ENCODE measurements at regions not wholly inside any gene's neighbourhood (a gene's known extent, or its start where the extent isn't known, plus 50 kb on each side); places are given as distances from the start of the nearest gene placed in this dataset.

DNA sequence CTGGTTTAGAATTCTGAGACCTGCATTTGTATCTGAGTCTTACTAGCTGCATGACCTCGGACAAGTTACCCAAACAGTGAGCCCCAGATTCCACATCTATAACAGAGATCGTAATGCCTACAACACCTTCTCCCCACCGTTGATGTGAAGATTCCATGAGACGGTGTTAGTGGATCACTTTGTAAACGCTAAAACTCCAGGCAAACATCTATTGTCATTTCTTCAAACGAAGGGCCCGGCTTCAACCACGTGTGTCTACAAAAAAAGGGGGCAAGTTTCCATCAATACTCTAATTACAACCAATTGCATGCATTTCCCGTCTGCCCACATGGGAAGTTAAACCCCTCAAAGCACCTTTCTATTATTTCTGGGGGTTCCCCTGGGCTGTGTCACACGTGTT, 99.1 kb upstream of the ENPP6 start:
- ATAC-seq, result no peak
- no peak for DNase-seq (ENCODE audit: low spot score)
- Mint-ChIP-seq H3K4me1 (ENCODE audit: low read depth in 2 of 2) (peaks cover 57 to 72% of the 10 kb centered on the region in 2 donors), H3K27ac (peak overlapping the region in 1 of 2 donors; percentile 98), H3K27me3 (no peaks in the 10 kb centered on the region), H3K4me3 (no peak overlapping the region), H3K9me3 (no peaks in the 10 kb centered on the region), H3K36me3 (no peaks in the 10 kb centered on the region)

DNA sequence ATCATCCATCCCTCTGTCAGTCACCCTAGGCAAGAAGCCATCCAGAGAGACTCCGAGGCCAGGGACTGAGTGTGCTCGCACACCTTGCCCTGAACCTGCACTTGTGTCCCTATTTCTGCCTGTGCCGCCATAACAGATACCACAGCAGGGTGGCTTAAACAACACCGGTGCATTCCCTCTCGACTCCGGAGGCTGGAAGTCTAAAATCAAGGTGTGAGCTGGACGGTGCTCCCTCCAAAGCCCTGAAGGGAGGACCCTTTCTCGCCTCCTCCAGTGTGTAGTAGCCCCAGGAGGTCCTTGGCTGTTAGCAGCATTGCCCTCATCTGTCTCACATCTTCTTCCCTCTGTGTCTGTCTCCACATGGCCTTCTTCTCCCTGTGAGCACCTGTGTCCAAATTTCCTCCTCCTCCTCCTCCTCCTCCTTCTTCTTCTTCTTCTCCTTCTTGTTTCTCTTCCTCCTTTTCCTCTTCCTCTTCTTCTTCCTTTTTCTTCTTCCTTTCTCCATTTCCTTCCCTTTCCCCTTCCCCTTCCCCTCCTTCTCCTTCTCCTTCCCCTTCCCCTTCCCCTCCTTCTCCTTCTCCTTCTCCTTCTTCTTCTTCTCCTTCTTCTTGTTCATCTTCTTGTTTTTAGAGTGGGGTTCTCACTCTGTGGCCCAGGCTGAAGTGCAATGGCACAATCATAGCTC, 98.1 kb upstream of the ENPP6 start:
- no peaks in the 10 kb centered on the region for H3K36me3 Mint-ChIP-seq
- peaks cover 67 to 82% of the 10 kb centered on the region in 2 donors for H3K4me1 Mint-ChIP-seq (ENCODE audit: low read depth in 2 of 2)
- ATAC-seq (no peak), DNase-seq (ENCODE audit: low spot score) (no peak)
- H3K9me3 Mint-ChIP-seq, result no peaks in the 10 kb centered on the region
- no peaks in the 10 kb centered on the region for H3K27me3 Mint-ChIP-seq
- no peak overlapping the region for H3K4me3 Mint-ChIP-seq
- H3K27ac Mint-ChIP-seq, result peak overlapping the region; percentile 93 to 98

DNA sequence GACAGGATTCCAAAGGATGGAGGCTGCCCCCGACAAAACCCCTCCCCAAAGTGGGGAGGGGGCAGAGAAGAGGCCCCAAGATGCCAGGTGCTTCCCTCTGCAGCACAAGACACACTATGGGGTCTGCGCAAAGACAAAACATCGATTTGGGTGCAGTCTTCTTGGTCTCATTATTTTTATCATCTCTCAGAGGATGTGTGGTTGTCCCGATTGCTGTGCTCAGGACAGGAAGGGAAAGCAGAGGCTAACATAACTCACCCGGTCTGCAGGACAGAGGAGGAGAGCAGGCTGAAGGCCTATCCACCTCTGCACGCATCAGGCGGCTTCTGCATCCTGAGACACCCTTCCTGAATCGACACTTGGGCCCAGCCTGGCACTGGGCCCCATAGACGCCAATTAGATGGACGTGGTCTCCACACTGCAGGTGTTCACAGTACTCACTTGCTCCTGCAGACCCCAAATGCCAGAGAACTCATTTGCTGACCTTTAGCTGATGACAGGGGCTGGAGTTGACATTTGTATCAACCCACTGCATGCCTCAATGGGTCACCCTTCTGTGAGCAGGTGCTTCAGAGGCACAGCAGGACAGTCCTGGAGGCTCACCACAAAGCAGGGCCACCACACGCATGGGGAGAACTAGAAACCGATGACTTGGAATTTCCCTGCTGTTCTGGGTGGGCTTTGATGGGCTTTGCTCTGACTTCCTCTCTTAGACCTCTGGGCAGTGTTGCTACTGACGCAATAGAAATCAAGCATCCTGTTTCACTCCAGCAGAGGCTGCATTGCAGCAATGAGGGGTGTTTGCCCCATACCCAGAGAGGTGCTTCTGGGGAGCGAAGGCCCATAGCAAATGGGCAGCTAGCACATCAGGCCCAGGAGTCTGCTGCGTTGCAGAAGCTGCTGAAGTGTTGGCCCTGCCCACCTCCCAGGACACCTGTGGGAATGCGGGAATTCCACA, 96.3 kb upstream of the ENPP6 start:
- ATAC-seq (peak; percentile 83 to 85), DNase-seq (ENCODE audit: low spot score) (peak; percentile 70)
- Mint-ChIP-seq H3K9me3 (no peaks in the 10 kb centered on the region), H3K27me3 (no peaks in the 10 kb centered on the region), H3K36me3 (no peaks in the 10 kb centered on the region), H3K27ac (peak overlapping the region; percentile 93 to 98), H3K4me3 (peak overlapping the region; percentile 86), H3K4me1 (ENCODE audit: low read depth in 2 of 2) (peaks cover 74 to 85% of the 10 kb centered on the region in 2 donors)

DNA sequence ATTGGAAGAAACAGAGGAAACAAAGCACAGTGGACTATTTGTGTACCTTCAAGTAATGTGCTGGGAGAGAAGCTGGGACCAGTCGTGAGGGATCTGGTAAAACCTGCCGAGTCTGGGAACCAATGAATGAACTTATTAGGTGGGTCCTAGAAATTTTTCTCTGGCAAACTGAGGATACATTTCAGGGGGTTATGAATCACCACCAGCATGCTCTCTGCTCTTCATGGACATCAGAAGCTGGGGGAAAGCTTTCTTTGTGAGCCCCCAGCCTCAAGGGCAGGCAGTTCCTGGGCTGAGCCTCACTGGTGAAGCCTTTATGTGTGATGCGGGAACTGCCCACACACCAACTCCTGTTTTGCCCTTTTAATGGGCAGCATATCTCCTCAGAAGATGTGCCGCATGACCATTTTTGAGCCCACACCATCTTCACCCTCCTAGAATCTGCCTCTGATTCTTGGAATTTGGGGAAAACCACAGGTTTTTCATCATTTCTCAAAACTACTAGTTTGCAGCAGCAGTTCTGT, 95.4 kb upstream of the ENPP6 start:
- no peaks in the 10 kb centered on the region for H3K27me3 Mint-ChIP-seq
- H3K9me3 Mint-ChIP-seq, result no peaks in the 10 kb centered on the region
- peak; percentile 38 to 44 for ATAC-seq
- peak overlapping the region; percentile 93 to 98 for H3K27ac Mint-ChIP-seq
- no peak for DNase-seq (ENCODE audit: low spot score)
- peaks cover 68 to 76% of the 10 kb centered on the region in 2 donors for H3K4me1 Mint-ChIP-seq (ENCODE audit: low read depth in 2 of 2)
- H3K36me3 Mint-ChIP-seq, result no peaks in the 10 kb centered on the region
- H3K4me3 Mint-ChIP-seq, result peak overlapping the region; percentile 86

DNA sequence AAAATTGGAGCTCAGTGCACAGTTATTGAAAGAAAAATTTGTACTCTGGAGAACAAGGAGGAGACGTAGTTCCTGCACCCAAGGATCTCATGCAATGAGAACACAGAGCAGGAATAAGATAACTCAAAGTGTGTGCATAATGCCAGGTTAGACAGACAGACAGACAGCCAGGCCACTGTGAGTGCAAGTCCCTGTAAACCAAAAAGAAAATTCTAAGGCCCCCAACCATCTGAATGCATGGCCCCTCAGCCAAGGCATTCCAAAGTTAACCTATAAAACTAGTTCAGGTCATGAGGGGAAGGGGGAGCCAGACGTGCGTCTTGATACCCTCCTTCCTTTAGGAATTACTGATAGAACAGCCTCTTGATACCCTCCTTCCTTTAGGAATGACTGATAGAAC, 94.5 kb upstream of the ENPP6 start:
- Mint-ChIP-seq H3K27ac (peak overlapping the region; percentile 93 to 98), H3K27me3 (no peaks in the 10 kb centered on the region), H3K36me3 (no peaks in the 10 kb centered on the region), H3K4me3 (peak overlapping the region; percentile 86), H3K4me1 (ENCODE audit: low read depth in 2 of 2) (peaks cover 68 to 72% of the 10 kb centered on the region in 2 donors), H3K9me3 (no peaks in the 10 kb centered on the region)
- ATAC-seq (no peak), DNase-seq (ENCODE audit: low spot score) (no peak)

DNA sequence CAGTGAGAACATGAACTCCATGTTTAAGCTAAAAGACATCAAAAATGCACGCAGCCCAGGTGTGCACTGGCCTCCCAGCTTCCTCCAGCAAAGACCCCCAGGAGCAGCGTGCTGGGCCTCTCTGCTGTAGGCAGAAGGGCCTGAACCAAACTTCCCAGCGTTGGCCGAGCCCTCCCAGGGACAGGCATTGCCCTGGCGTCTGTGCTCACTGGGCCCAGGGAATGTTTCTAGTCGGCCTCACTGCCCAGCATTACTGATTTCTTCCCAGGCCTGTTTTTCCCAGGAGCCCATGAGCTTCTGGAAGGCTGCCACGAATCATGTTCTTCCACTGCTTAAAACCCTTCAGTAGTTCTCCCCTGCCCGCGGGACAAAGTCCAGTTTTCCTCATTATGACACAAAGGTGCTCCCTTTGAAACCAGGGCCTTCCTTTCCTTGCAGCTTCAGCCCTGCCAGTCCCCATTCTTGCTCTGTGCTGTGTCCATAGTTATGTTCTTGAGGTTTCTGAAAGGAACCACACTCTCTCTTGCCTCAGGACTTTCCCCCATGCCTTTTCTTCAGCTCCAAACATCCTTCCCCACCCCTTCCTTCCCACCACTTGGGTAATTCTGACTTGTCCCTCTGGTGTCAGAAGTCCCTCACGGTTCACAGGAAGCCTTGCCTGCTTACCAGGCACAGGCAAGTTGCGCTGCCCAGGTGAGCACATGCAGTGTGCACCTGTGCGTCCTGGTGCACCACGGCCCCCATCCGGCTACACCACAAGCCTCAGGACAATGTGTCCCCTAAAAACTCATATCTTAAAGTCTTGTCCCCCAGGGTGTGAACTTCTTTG, 93.4 kb upstream of the ENPP6 start:
- no peak for ATAC-seq
- Mint-ChIP-seq H3K27me3 (no peaks in the 10 kb centered on the region), H3K36me3 (no peaks in the 10 kb centered on the region), H3K27ac (peak overlapping the region; percentile 93 to 98), H3K9me3 (no peaks in the 10 kb centered on the region), H3K4me1 (ENCODE audit: low read depth in 2 of 2) (peaks cover 64 to 68% of the 10 kb centered on the region in 2 donors), H3K4me3 (peak overlapping the region; percentile 15)
- no peak for DNase-seq (ENCODE audit: low spot score)

DNA sequence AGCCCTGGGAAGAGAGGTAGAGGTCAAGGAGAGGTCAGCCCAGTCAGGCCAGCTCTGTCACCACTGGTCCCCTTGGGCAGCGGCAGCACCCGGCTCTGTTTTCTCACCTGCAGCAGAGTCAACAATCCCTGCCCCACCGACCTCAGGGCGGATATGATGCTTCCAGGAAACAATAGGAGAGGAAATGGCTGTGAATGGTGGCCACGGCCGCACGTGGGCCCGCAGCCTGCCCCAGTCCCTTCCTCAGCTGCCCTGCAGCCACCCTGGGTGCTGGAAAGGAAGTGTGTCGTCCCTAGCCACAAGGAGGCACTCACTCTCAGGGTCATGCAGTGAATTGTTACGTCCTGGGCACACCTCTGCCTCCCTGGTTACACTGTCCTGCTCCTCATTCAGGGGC, 92.5 kb upstream of the ENPP6 start:
- H3K27ac Mint-ChIP-seq, result peak overlapping the region; percentile 93 to 98
- peak overlapping the region; percentile 21 for H3K4me3 Mint-ChIP-seq
- H3K4me1 Mint-ChIP-seq (ENCODE audit: low read depth in 2 of 2), result peaks cover 57 to 64% of the 10 kb centered on the region in 2 donors
- H3K36me3 Mint-ChIP-seq, result no peaks in the 10 kb centered on the region
- ATAC-seq (peak; percentile 74 to 76), DNase-seq (ENCODE audit: low spot score) (peak; percentile 63)
- H3K27me3 Mint-ChIP-seq, result no peaks in the 10 kb centered on the region
- H3K9me3 Mint-ChIP-seq, result no peaks in the 10 kb centered on the region

DNA sequence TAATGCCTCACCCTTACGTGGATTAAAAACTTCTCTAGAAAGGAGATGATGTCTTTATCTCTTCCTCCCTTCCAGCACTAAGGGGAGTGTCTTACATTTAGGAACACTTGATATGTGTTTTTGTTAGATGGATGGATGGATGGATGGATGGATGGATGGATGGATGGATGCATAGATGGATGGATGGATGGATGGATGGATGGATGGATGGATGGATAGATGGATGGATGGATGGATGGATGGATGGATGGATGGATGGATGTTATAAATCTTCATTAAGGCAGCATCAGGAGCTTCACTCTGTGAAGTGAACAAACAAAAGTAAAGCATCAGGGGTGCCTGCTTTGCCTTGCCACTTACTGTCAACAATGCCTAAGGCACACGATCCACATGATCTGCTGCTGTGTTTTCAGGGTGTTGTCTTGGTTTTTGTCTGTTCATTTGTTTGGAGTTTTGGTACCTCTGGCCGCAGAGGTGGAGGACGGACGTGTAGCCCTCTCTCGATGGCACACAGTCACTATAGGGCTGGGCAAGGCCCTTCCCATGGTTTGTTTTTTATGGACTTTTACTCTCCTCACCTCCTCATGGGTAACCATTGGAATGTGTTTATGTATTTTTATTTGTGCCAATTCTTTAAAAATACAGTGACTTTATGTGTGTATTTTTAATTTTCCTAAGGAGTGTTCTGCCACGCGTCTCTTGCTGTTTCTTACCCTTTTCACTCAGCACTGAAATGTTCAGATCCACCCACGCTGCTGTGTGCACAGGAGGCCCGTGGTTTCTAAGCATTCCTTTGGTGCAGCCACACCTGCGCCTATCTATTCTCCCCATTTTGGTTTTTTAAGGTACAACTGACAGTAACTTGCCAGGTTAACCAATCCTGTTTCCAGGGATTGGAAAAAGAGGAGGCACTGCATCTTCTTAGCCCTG, 91.8 kb upstream of the ENPP6 start:
- Mint-ChIP-seq H3K4me1 (ENCODE audit: low read depth in 2 of 2) (peaks cover 52 to 57% of the 10 kb centered on the region in 2 donors), H3K4me3 (peak overlapping the region; percentile 21), H3K36me3 (peaks cover 4% of the 10 kb centered on the region), H3K27me3 (no peaks in the 10 kb centered on the region), H3K9me3 (no peaks in the 10 kb centered on the region), H3K27ac (peak overlapping the region; percentile 93 to 98)
- DNase-seq (ENCODE audit: low spot score) (no peak), ATAC-seq (no peak)

DNA sequence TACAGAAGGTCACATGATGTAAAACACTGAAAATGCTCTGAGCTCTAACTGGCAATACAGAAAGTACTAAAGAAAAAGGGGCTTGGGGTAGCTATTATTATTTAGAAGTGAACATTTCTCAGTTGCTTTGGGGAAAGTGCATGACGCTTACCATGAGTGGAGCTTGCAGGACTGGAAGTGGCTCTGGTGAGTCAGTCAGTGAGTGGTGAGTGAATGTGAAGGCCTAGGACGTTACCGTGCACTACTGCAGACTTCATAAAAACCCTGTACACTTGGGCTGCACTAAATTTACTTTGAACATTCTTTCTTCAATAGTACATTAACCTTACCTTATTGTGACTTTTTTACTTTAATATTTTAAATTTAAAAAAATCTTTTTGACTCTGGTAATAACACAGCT, 89.3 kb upstream of the ENPP6 start:
- no peak overlapping the region for H3K4me3 Mint-ChIP-seq
- H3K9me3 Mint-ChIP-seq, result no peaks in the 10 kb centered on the region
- ATAC-seq, result peak in 1 of 2 donors; percentile 29
- H3K36me3 Mint-ChIP-seq, result peaks cover 6% of the 10 kb centered on the region
- no peak for DNase-seq (ENCODE audit: low spot score)
- no peaks in the 10 kb centered on the region for H3K27me3 Mint-ChIP-seq
- H3K27ac Mint-ChIP-seq, result no peak overlapping the region
- peaks cover 28 to 32% of the 10 kb centered on the region in 2 donors for H3K4me1 Mint-ChIP-seq (ENCODE audit: low read depth in 2 of 2)

DNA sequence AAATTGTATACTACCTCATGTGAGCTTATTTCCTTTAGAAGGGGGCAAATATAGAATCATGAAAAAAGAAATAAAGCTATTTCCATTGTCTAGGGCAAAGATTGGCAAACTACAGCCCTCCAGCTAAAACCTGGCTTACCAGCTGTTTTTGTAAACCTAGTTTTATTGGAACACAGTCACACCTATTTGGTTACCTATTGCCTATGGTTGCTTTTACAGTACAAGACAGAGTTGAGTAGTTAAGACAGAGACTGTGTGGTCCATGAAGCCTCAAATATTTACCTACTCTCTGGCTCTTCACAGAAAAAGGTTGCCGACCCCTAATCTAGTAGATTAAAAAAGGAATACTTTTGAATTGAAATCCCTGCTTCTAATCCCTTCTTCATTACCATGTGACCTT, 88.8 kb upstream of the ENPP6 start:
- Mint-ChIP-seq H3K27me3 (no peaks in the 10 kb centered on the region), H3K27ac (no peak overlapping the region), H3K4me1 (ENCODE audit: low read depth in 2 of 2) (peaks cover 23 to 27% of the 10 kb centered on the region in 2 donors), H3K4me3 (no peak overlapping the region), H3K9me3 (no peaks in the 10 kb centered on the region), H3K36me3 (peaks cover 6% of the 10 kb centered on the region)
- ATAC-seq, result no peak
- no peak for DNase-seq (ENCODE audit: low spot score)

DNA sequence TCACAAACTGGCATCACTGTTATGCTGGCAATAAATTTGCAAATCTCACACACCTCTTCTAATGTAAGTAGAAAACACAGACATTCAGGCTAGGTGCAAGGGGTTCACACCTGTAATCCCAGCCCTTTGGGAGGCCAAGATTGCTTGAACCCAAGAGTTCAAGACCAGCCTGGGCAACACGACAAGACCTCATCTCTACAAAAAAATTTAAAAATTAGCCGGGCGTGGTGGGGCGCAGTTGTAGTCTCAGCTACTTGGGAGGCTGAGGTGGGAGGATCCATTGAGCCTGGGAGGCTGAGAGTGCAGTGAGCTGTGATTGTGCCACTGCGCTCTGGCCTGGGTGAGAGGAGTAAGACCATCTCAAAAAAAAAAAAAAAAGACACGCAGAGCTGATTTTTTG, 83.1 kb upstream of the ENPP6 start:
- DNase-seq (ENCODE audit: low spot score), result no peak
- no peaks in the 10 kb centered on the region for H3K27me3 Mint-ChIP-seq
- no peak overlapping the region for H3K4me3 Mint-ChIP-seq
- H3K27ac Mint-ChIP-seq, result no peak overlapping the region
- H3K36me3 Mint-ChIP-seq, result peaks cover 6% of the 10 kb centered on the region
- no peaks in the 10 kb centered on the region for H3K4me1 Mint-ChIP-seq (ENCODE audit: low read depth in 2 of 2)
- no peaks in the 10 kb centered on the region for H3K9me3 Mint-ChIP-seq
- no peak for ATAC-seq

DNA sequence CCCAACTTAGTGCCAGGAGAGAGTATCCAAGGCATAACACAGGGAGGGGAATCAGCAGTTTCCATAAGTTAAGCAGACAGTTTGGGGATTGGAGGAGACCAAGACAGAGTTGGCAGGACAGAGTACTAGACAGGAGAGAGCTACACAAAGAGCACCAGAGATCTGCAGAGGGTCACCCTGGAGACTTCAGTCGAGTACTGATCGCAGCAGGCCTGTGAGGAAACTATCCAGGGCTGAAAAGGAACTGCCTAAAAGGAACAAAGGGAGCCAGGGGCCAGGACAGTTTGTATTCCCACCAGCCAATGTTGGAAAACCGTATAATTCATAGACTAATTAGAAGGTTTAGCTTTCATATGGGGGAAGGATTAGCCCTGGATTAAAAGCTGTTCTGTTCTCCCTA, 80.6 kb upstream of the ENPP6 start:
- Mint-ChIP-seq H3K27ac (no peak overlapping the region), H3K9me3 (no peaks in the 10 kb centered on the region), H3K4me3 (no peak overlapping the region), H3K36me3 (no peaks in the 10 kb centered on the region), H3K27me3 (no peaks in the 10 kb centered on the region), H3K4me1 (ENCODE audit: low read depth in 2 of 2) (no peaks in the 10 kb centered on the region)
- ATAC-seq, result no peak
- DNase-seq (ENCODE audit: low spot score), result no peak
